ENCODE measurements at regions not wholly inside any gene's neighbourhood (a gene's known extent, or its start where the extent isn't known, plus 50 kb on each side); places are given as distances from the start of the nearest gene placed in this dataset.

DNA sequence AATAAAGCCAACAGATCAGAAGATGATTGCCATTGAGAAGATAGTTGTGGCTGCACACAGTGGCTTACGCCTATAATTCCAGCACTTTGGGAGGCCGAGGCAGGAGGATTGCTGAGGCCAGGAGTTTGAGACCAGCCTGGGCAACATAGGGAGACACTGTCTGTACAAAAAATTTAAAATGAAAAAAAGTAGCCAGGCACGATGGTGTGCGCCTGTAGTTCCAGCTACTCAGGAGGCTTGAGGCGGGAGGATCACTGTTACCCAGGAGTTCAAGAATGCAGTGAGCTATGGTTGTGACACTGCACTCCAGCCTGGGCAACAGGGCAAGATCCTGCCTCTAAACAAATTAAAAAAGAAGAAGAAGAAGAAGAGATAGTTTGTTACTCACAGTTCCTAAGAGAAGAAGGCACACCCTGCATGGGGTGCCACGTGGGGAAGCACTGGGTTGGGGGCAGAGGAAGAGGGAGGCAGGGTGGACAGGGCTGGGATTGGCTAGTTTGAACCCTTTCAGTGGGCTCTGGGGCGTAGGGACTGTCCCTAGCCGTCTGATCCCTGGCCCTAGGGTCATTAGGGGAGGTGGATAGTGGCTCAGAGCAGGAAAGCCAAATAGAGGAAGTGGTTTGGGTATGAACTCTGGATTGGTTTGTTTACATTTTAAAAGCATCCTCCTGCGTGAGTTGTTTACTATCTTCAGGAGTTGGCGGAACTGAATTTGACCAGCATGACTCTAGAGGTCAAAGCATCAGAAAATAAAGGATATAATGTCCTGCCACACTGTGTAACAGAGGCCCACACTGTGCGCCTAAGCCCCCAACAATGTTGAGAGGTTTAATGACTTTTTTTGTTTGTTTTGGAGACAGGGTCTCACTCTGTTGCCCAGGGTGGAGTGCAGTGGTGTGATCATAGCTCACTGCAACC lies 60.5 kb upstream of the MEDAG start:
- H2AFZ ChIP-seq (ENCODE audit: insufficient read depth, low read length, poor library complexity): no peak overlapping the region
- H4K8ac ChIP-seq (ENCODE audit: low read depth, low read length): no peak overlapping the region
- no peak overlapping the region for H3K23ac ChIP-seq (ENCODE audit: low read length)
- H3K9me3 ChIP-seq (ENCODE audit: insufficient read depth, low read depth, low read length): peaks cover 25% of the 10 kb centered on the region
- no peak overlapping the region for H2AK5ac ChIP-seq (ENCODE audit: low read length)
- peak overlapping the region; percentile 10 for H3K27ac ChIP-seq (ENCODE audit: low read depth, low read length)
- H3K79me2 ChIP-seq (ENCODE audit: control insufficient read depth, insufficient read depth, low read length, poor library complexity): no peaks in the 10 kb centered on the region
- H2BK120ac ChIP-seq (ENCODE audit: insufficient read depth, low read length, poor library complexity): peak overlapping the region; percentile 12
- H3K4ac ChIP-seq (ENCODE audit: low read depth, low read length): no peak overlapping the region
- H3K79me1 ChIP-seq (ENCODE audit: low read length): no peaks in the 10 kb centered on the region
- H3K18ac ChIP-seq (ENCODE audit: low read length): no peak overlapping the region
- peak overlapping the region; percentile 45 for H2BK12ac ChIP-seq (ENCODE audit: low read length)
- H4K91ac ChIP-seq (ENCODE audit: low read depth, low read length): peak overlapping the region; percentile 56
- H3K14ac ChIP-seq (ENCODE audit: low read length): no peak overlapping the region
- H3K4me2 ChIP-seq (ENCODE audit: low read length): no peak overlapping the region
- no peak overlapping the region for H2BK5ac ChIP-seq (ENCODE audit: low read depth, low read length, poor library complexity)
- H3K4me3 ChIP-seq (ENCODE audit: low read depth, low read length): no peak overlapping the region
- WGBS (ENCODE audit: extremely low coverage, insufficient coverage, insufficient read length): no CpG with 5 or more reads among the region's 11 CpGs
- H3K36me3 ChIP-seq (ENCODE audit: control insufficient read depth in 1 of 2, insufficient read depth in 2 of 2, low read length in 2 of 2): no peaks in the 10 kb centered on the region
- H3K4me1 ChIP-seq (ENCODE audit: control insufficient read depth in 1 of 2, insufficient read depth in 2 of 2, low read length in 2 of 2): peaks cover 0 to 8% of the 10 kb centered on the region in 2 experiments
- no peaks in the 10 kb centered on the region for H3K27me3 ChIP-seq (ENCODE audit: insufficient read depth, low read length)
- no peak for DNase-seq
- H3K9ac ChIP-seq (ENCODE audit: low read length): no peak overlapping the region
- H4K12ac ChIP-seq (ENCODE audit: low read depth, low read length): no peak overlapping the region

DNA sequence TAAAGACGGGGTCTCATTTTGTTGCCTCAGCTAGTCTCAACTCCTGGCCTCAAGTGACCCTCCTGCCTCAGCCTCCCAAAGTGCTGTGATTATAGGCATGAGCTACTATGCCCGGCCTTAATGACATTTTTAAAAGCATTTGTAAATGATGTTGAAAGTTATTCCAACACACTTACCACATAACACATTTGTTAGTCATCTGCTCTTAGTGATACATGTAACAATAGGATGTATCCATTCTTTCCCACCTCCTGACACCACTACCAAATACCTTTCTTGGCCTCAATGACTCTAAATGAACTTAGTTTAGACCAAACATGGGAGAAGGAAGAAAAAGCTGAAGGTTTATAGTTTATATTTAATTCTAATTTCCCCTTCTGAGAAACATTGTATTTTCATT lies 59.8 kb upstream of the MEDAG start:
- Histone ChIP-seq H3K4ac (ENCODE audit: low read depth, low read length) (no peak overlapping the region), H3K4me1 (ENCODE audit: control insufficient read depth in 1 of 2, insufficient read depth in 2 of 2, low read length in 2 of 2) (peaks cover 0 to 7% of the 10 kb centered on the region in 2 experiments), H3K27me3 (ENCODE audit: insufficient read depth, low read length) (no peaks in the 10 kb centered on the region), H3K14ac (ENCODE audit: low read length) (no peak overlapping the region), H2BK120ac (ENCODE audit: insufficient read depth, low read length, poor library complexity) (no peak overlapping the region), H4K12ac (ENCODE audit: low read depth, low read length) (no peak overlapping the region), H2BK5ac (ENCODE audit: low read depth, low read length, poor library complexity) (no peak overlapping the region), H3K9me3 (ENCODE audit: insufficient read depth, low read depth, low read length) (peaks cover 24% of the 10 kb centered on the region), H4K91ac (ENCODE audit: low read depth, low read length) (no peak overlapping the region), H3K79me1 (ENCODE audit: low read length) (no peaks in the 10 kb centered on the region), H2AFZ (ENCODE audit: insufficient read depth, low read length, poor library complexity) (no peak overlapping the region), H3K9ac (ENCODE audit: low read length) (no peak overlapping the region), H3K23ac (ENCODE audit: low read length) (no peak overlapping the region), H3K79me2 (ENCODE audit: control insufficient read depth, insufficient read depth, low read length, poor library complexity) (no peaks in the 10 kb centered on the region), H2BK12ac (ENCODE audit: low read length) (no peak overlapping the region), H2AK5ac (ENCODE audit: low read length) (no peak overlapping the region), H3K36me3 (ENCODE audit: control insufficient read depth in 1 of 2, insufficient read depth in 2 of 2, low read length in 2 of 2) (no peaks in the 10 kb centered on the region), H3K4me2 (ENCODE audit: low read length) (no peak overlapping the region), H3K4me3 (ENCODE audit: low read depth, low read length) (no peak overlapping the region), H4K8ac (ENCODE audit: low read depth, low read length) (no peak overlapping the region), H3K18ac (ENCODE audit: low read length) (no peak overlapping the region), H3K27ac (ENCODE audit: low read depth, low read length) (no peak overlapping the region)
- DNase-seq: no peak
- no CpG with 5 or more reads among the region's 2 CpGs for WGBS (ENCODE audit: extremely low coverage, insufficient coverage, insufficient read length)

DNA sequence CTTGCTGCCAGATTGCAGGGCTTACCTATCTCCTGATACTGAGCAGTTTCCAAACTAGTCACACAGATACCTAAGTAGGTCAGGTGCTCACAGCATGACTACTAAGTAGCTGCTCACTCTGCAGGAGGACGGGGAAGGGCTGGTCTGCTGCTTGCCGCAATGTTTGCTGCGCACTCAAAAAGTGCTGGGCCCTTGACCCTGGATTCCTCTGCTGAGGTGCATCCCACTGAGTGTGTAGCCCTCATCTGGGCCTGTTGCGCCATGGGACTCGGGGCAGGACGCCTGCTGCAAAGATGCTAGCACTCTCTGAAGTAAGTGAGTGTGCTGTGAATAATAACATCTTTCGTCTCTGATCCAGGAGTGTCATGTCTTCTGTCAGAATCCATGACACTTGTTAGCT lies 59.2 kb upstream of the MEDAG start:
- Histone ChIP-seq H3K4me3 (ENCODE audit: low read depth, low read length) (no peak overlapping the region), H3K4me2 (ENCODE audit: low read length) (no peak overlapping the region), H3K23ac (ENCODE audit: low read length) (no peak overlapping the region), H3K79me2 (ENCODE audit: control insufficient read depth, insufficient read depth, low read length, poor library complexity) (no peaks in the 10 kb centered on the region), H3K36me3 (ENCODE audit: control insufficient read depth in 1 of 2, insufficient read depth in 2 of 2, low read length in 2 of 2) (no peaks in the 10 kb centered on the region), H2AFZ (ENCODE audit: insufficient read depth, low read length, poor library complexity) (no peak overlapping the region), H3K9me3 (ENCODE audit: insufficient read depth, low read depth, low read length) (peaks cover 24% of the 10 kb centered on the region), H3K79me1 (ENCODE audit: low read length) (no peaks in the 10 kb centered on the region), H2BK120ac (ENCODE audit: insufficient read depth, low read length, poor library complexity) (no peak overlapping the region), H4K91ac (ENCODE audit: low read depth, low read length) (peak overlapping the region; percentile 1), H3K4me1 (ENCODE audit: control insufficient read depth in 1 of 2, insufficient read depth in 2 of 2, low read length in 2 of 2) (peaks cover 0 to 7% of the 10 kb centered on the region in 2 experiments), H3K27ac (ENCODE audit: low read depth, low read length) (no peak overlapping the region), H3K27me3 (ENCODE audit: insufficient read depth, low read length) (no peaks in the 10 kb centered on the region), H4K12ac (ENCODE audit: low read depth, low read length) (no peak overlapping the region), H3K18ac (ENCODE audit: low read length) (no peak overlapping the region), H2BK12ac (ENCODE audit: low read length) (peak overlapping the region; percentile 37), H4K8ac (ENCODE audit: low read depth, low read length) (no peak overlapping the region), H2BK5ac (ENCODE audit: low read depth, low read length, poor library complexity) (no peak overlapping the region), H3K4ac (ENCODE audit: low read depth, low read length) (no peak overlapping the region), H3K14ac (ENCODE audit: low read length) (no peak overlapping the region), H3K9ac (ENCODE audit: low read length) (no peak overlapping the region), H2AK5ac (ENCODE audit: low read length) (no peak overlapping the region)
- DNase-seq: peak; percentile 54 to 59
- WGBS (ENCODE audit: extremely low coverage, insufficient coverage, insufficient read length): no CpG with 5 or more reads among the region's 7 CpGs

DNA sequence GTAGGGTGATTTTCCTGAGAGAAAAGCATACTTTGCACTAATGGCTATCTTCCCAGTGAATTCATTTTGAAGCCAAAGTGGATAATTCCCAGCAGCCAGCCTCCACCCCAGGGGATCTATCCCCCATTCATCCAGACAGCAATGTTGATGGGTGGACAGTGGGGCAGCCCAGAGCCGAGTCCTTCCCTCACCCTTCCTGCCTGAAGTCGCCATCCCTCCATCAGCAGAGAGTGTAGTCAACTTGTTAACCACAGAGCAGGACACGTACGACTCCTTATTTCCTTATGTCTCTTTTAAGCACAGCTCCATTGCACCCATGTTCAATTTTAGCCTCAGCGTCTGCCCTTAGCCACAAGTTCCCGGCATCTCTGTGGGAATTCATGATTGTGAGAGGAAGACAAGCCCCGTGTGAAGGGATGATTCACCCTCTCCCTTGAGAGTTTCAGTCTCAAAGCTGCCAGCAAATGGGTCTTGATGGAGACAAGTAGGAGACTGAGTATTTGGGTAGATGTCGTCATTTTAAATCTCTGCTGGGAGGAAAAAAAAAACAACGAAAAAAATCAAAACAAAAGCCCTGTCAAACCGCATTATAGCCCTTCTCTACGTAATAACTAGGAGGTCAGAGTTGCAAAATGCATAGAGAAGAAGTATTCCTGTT lies 58.3 kb upstream of the MEDAG start:
- no peak overlapping the region for H3K4ac ChIP-seq (ENCODE audit: low read depth, low read length)
- H3K27ac ChIP-seq (ENCODE audit: low read depth, low read length): peak overlapping the region; percentile 44
- no peaks in the 10 kb centered on the region for H3K27me3 ChIP-seq (ENCODE audit: insufficient read depth, low read length)
- H4K12ac ChIP-seq (ENCODE audit: low read depth, low read length): no peak overlapping the region
- no peak overlapping the region for H3K4me2 ChIP-seq (ENCODE audit: low read length)
- H3K4me3 ChIP-seq (ENCODE audit: low read depth, low read length): no peak overlapping the region
- H2BK12ac ChIP-seq (ENCODE audit: low read length): peak overlapping the region; percentile 52
- H3K79me2 ChIP-seq (ENCODE audit: control insufficient read depth, insufficient read depth, low read length, poor library complexity): no peaks in the 10 kb centered on the region
- H2AFZ ChIP-seq (ENCODE audit: insufficient read depth, low read length, poor library complexity): no peak overlapping the region
- no peak overlapping the region for H2AK5ac ChIP-seq (ENCODE audit: low read length)
- H3K18ac ChIP-seq (ENCODE audit: low read length): no peak overlapping the region
- H3K36me3 ChIP-seq (ENCODE audit: control insufficient read depth in 1 of 2, insufficient read depth in 2 of 2, low read length in 2 of 2): no peaks in the 10 kb centered on the region
- WGBS (ENCODE audit: extremely low coverage, insufficient coverage, insufficient read length): no CpG with 5 or more reads among the region's 11 CpGs
- peaks cover 18% of the 10 kb centered on the region for H3K9me3 ChIP-seq (ENCODE audit: insufficient read depth, low read depth, low read length)
- H4K8ac ChIP-seq (ENCODE audit: low read depth, low read length): no peak overlapping the region
- H3K14ac ChIP-seq (ENCODE audit: low read length): peak overlapping the region; percentile 16
- H2BK120ac ChIP-seq (ENCODE audit: insufficient read depth, low read length, poor library complexity): no peak overlapping the region
- peaks cover 0 to 7% of the 10 kb centered on the region in 2 experiments for H3K4me1 ChIP-seq (ENCODE audit: control insufficient read depth in 1 of 2, insufficient read depth in 2 of 2, low read length in 2 of 2)
- H3K23ac ChIP-seq (ENCODE audit: low read length): no peak overlapping the region
- peak overlapping the region; percentile 32 for H4K91ac ChIP-seq (ENCODE audit: low read depth, low read length)
- H2BK5ac ChIP-seq (ENCODE audit: low read depth, low read length, poor library complexity): no peak overlapping the region
- DNase-seq: no peak
- H3K79me1 ChIP-seq (ENCODE audit: low read length): no peaks in the 10 kb centered on the region
- no peak overlapping the region for H3K9ac ChIP-seq (ENCODE audit: low read length)

Data from trophoblast cell (in vitro differentiated cells and primary cell).